GM19468 (cell line): ENCODE measurements at regions not wholly inside any gene's neighbourhood (a gene's known extent, or its start where the extent isn't known, plus 50 kb on each side); places are given as distances from the start of the nearest gene placed in this dataset.

ENCODE experiments used
- ATAC-seq: cut with Tn5 transposase; IDR thresholded peaks from one replicate; pipeline ENCODE4 v1.9.1; 2021; ENCODE audit warnings: mild to moderate bottlenecking, moderate library complexity, moderate number of reproducible peaks; ENCODE audit not compliant: unreplicated experiment; ENCODE audit errors: extremely low read depth

DNA sequence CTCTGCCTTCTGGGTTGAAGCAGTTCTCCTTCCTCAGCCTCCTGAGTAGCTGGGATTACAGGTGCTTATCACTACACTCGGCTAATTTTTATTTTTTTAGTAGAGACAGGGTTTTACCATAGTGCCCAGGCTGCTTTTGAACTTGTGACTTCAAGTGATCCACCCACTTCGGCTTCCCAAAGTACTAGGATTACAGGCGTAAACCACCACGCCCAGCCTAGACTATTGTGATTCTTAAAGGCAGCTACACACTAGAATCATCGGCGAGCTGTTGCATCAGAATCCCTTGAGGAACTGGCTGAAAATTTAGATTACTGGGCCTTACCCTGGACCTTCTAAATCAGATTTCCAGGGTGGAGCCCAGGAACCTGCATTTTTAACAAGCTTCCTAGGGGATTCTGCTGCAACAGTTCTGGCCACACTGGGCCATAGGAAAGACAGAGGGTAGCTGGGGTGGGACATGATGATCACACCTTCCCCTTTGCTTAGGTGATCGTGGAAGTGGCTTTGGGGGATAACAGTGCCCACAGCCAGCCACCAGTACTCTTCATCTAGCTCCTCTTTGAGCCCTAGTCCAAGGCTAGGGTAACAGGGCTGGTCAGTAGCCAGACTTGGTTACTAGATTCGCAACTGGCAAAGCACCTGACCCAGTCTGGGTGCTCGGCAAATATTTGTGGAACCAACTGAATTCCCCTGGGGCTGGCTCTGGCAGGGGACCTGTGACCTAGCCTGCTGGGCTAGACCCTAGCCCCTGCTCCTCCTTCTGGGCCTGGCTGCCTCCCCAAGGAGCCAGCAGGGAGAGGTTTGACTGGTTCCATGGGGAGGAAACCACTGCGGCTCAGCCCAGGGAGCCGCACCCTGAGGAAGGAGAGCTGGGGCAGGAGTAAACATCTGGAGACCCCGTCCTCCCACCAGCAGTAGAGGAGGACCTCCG is 67.1 kb upstream of the DUSP5 start:
- ATAC-seq, result no peak

DNA sequence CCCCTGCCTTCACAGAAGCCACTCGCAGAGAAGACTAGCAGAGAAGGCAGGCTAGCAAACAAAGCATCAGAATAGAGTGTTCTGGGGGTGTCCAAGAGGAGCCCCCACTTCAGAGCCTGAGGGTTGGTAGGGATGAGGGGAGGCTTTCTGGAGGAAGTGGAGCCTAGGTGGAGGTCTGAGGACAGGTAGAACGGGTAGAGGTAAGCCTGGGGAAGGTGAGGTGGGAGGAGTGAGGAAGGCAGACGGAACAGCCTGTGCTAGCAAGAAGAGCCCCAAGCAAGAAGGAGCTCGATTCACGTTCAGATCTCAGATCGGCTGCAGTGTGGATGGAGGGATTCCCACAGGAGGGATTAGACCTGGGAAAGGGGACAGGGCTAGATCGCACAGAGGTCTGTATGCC is 66.0 kb upstream of the DUSP5 start:
- ATAC-seq, result no peak

- no peak for ATAC-seq
Observed at GRCh38 chr10:110432084-110432483, 65.6 kb upstream of the DUSP5 start.

- no peak for ATAC-seq
Observed at GRCh38 chr10:110432814-110433565, 64.7 kb upstream of the DUSP5 start.

GRCh38 chr10:110433740-110434139 is 64.0 kb upstream of the DUSP5 start:
- no peak for ATAC-seq

GRCh38 chr10:110434489-110435096 is 63.1 kb upstream of the DUSP5 start:
- ATAC-seq, result no peak

DNA sequence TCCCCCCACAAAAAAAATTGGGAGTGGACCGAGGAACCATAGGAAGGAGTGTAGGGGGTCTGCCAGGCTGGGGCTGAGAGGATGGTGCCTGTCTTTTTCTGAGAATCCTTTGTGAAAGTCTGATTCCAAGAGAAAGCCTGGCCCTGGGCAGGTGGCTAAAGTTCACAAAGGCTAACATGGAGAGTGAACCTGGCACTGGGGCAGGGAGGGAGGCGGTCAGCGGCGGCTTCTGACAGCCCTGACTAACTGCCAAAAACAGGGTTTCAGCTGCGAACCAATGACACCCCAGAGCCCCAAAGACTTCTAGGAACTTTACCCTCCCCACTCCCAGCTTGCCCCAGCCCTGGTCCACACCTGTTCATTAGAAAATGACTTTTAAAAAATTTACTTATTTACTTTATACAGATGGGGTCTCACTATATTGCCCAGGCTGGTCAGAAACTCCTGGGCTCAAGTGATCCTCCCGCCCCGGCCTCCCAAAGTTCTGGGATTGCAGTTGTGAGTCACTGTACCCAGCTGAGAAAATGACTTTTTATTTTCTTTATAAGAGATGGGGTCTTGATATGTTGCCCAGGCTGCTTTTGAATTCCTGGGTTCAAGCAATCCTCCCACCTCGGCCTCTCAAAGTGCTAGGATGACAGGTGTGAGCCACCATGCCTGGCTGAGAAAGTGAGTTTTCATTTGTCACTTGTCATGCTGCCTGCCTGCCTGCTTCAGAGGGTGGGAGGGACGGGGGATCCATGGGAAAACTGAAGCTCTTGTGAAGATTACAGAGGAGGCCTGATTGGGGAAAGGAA is 61.0 kb upstream of the DUSP5 start:
- no peak for ATAC-seq

GRCh38 chr10:110437351-110437605 is 60.4 kb upstream of the DUSP5 start:
- ATAC-seq, result no peak

DNA sequence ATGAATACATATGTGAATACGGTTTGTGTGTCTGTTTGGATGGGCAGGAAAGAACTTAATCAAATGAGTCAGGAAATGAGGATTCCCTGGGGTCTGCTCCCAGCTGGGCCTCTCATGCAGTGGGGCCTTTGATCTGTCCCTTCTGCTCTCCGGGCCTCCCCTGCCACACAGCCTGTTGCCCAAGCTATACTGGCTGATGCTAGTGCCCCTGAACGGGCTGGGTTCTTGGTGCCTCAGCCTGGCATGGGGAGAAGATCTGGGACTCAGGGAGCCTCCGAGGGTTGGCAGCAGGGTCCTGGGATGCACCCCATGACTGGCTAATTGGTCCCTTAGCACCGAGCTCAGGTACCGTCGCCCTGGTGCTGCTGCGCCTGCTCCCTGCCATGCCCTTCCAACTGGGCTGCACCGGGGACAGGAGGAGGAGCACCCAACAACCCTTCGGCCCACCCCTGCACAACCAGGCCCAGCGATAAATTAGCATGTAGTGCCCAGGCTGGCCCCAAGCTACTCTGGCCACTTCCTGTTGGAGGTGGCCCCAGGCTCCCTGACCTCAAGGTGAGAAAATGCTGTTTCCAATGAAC is 59.9 kb upstream of the DUSP5 start:
- no peak for ATAC-seq

DNA sequence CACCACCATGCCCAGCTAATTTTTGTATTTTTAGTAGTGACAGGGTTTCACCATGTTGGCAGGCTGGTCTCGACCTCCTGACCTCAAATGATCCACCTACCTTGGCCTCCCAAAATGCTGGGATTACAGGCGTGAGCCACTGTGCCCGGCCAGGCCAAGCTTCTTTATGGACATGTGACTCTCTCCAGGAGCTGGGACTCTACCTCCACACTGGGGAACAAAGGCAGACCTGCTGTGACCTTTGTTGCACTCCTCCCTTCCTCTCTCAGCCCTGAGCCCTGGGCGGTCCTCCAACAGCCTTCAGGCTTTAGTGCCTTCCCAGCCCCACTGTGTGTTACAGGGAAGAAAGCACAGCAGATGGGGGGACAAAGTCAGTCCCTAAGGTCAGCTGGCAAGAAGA is 55.0 kb upstream of the DUSP5 start:
- ATAC-seq, result no peak

GRCh38 chr10:110443239-110444003 is 54.3 kb upstream of the DUSP5 start:
- ATAC-seq, result no peak

GRCh38 chr10:110444004-110444337 is 53.7 kb upstream of the DUSP5 start:
- no peak for ATAC-seq

- ATAC-seq, result no peak
Observed at GRCh38 chr10:110445871-110446270, 51.8 kb upstream of the DUSP5 start.

- no peak for ATAC-seq
Observed at GRCh38 chr10:110446277-110446676, 51.4 kb upstream of the DUSP5 start.

- ATAC-seq, result no peak
Observed at GRCh38 chr10:110446954-110447608, 50.6 kb upstream of the DUSP5 start.

DNA sequence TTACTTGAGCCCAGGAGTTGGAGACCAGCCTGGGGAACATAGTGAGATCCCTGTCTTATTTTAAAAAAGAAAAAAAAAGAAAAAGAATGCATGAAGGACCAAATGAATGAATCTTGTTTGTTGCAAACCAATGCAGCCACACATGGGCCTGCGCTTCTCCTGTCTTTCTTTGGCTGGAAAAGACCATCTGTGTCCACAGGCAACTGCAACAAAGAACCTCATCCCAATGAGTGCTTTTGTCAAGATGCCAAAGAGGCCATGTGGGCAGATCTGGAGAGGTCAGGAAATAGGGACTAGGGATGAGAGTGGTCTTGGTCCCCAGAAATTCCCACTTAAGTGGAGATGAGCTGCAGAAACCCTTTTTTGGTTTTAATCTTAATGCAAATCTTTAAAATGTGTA is 49.8 kb upstream of the DUSP5 start:
- no peak for ATAC-seq
